ENCODE measurements at regions not wholly inside any gene's neighbourhood (a gene's known extent, or its start where the extent isn't known, plus 50 kb on each side); places are given as distances from the start of the nearest gene placed in this dataset.

DNA sequence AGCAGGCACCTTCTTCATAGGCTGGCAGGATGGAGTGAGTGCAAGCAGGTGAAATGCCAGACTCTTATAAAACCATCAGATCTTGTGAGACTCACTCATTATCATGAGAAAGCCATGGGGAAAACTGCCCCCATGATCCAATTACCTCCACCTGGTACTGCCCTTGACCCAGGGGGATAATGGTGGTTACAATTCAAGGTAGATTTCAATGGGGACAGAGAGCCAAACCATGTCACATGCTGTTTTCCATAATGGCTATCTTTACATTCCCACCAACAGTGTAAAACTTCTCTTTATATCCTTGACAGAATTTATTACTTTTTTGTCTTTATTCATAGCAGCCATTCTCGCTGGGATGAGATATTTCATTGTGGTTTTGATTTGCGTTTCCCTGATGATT, 663.0 kb upstream of the AGA start:
- Mint-ChIP-seq H3K36me3 (ENCODE audit: low read depth, unreplicated experiment) (no peaks in the 10 kb centered on the region), H3K9me3 (ENCODE audit: unreplicated experiment) (no peaks in the 10 kb centered on the region), H3K4me1 (ENCODE audit: low read depth, unreplicated experiment) (no peaks in the 10 kb centered on the region), H3K4me3 (ENCODE audit: unreplicated experiment) (no peak overlapping the region), H3K27ac (ENCODE audit: unreplicated experiment) (no peak overlapping the region), H3K27me3 (ENCODE audit: low read depth, unreplicated experiment) (no peaks in the 10 kb centered on the region)
- H3K27me3 ChIP-seq (ENCODE audit: insufficient read depth, low read length): no peaks in the 10 kb centered on the region
- H3K9me3 ChIP-seq (ENCODE audit: insufficient read depth, low read depth, low read length): no peaks in the 10 kb centered on the region
- no peak for TF ChIP-seq EZH2 (IDR thresholded peaks at IDR 0.05; ENCODE audit: insufficient read depth, low read length)
- TF ChIP-seq, protein P1, sequence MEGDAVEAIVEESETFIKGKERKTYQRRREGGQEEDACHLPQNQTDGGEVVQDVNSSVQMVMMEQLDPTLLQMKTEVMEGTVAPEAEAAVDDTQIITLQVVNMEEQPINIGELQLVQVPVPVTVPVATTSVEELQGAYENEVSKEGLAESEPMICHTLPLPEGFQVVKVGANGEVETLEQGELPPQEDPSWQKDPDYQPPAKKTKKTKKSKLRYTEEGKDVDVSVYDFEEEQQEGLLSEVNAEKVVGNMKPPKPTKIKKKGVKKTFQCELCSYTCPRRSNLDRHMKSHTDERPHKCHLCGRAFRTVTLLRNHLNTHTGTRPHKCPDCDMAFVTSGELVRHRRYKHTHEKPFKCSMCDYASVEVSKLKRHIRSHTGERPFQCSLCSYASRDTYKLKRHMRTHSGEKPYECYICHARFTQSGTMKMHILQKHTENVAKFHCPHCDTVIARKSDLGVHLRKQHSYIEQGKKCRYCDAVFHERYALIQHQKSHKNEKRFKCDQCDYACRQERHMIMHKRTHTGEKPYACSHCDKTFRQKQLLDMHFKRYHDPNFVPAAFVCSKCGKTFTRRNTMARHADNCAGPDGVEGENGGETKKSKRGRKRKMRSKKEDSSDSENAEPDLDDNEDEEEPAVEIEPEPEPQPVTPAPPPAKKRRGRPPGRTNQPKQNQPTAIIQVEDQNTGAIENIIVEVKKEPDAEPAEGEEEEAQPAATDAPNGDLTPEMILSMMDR (IDR thresholded peaks at IDR 0.05; ENCODE audit: insufficient read depth, low read depth, low read length): no peak
- no peak overlapping the region for H3K9ac ChIP-seq (ENCODE audit: low read length)
- DNase-seq (ENCODE audit: low read depth) (no peak), FAIRE-seq (no peak)
- no peaks in the 10 kb centered on the region for H3K4me1 ChIP-seq (ENCODE audit: insufficient read depth, low read length)
- no peaks in the 10 kb centered on the region for H3K79me2 ChIP-seq (ENCODE audit: insufficient read depth, low read length)
- H3K27ac ChIP-seq (ENCODE audit: low read depth, low read length): no peak overlapping the region
- no peak overlapping the region for H3K4me2 ChIP-seq (ENCODE audit: low read length)
- no peak overlapping the region for H3K4me3 ChIP-seq (ENCODE audit: insufficient read depth, low read depth, low read length)
- no peak overlapping the region for H2AFZ ChIP-seq (ENCODE audit: low read depth, low read length)
- H4K20me1 ChIP-seq (ENCODE audit: insufficient read depth, low read length): no peaks in the 10 kb centered on the region
- no peaks in the 10 kb centered on the region for H3K36me3 ChIP-seq (ENCODE audit: insufficient read depth, low read length)

DNA sequence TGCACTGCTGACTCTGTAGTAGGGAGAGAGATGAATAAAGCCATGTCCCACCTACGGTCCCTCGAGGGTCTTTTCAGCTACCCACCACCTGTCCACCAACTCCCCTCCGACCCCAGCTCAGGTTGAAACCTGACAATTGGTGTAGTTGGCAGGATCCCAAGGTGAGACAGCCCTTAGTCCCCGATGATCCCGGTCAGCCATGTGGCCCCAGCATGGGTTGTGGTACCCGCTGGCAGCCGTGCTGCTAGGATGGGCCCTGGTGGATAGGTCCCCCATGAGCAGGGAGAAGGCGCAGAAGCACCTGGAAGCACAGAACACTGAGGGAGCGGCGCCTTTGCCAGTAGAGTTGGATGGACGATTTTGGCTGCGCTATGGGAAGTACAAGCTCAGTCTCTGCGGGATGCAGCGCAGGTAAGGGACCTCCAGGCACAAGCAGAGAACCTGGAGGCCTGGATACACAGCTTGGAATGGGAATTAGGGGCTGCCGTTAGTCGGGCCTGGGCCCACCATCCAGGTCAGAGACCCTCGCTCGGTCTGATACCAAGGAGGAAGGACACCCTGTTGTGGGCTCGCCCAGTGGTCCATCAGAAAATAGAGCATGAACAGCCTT, 694.6 kb upstream of the AGA start:
- no peak overlapping the region for H3K4me2 ChIP-seq (ENCODE audit: low read length)
- Mint-ChIP-seq H3K36me3 (ENCODE audit: low read depth, unreplicated experiment) (no peaks in the 10 kb centered on the region), H3K9me3 (ENCODE audit: unreplicated experiment) (peaks cover 4% of the 10 kb centered on the region), H3K4me1 (ENCODE audit: low read depth, unreplicated experiment) (no peaks in the 10 kb centered on the region), H3K27ac (ENCODE audit: unreplicated experiment) (no peak overlapping the region), H3K27me3 (ENCODE audit: low read depth, unreplicated experiment) (no peaks in the 10 kb centered on the region), H3K4me3 (ENCODE audit: unreplicated experiment) (no peak overlapping the region)
- no peaks in the 10 kb centered on the region for H3K4me1 ChIP-seq (ENCODE audit: insufficient read depth, low read length)
- TF ChIP-seq, protein P1 (IDR thresholded peaks at IDR 0.05; ENCODE audit: insufficient read depth, low read depth, low read length): no peak
- no peak for TF ChIP-seq EZH2 (IDR thresholded peaks at IDR 0.05; ENCODE audit: insufficient read depth, low read length)
- FAIRE-seq: no peak
- H3K9me3 ChIP-seq (ENCODE audit: insufficient read depth, low read depth, low read length): peaks cover 7% of the 10 kb centered on the region
- no peaks in the 10 kb centered on the region for H4K20me1 ChIP-seq (ENCODE audit: insufficient read depth, low read length)
- H3K27me3 ChIP-seq (ENCODE audit: insufficient read depth, low read length): no peaks in the 10 kb centered on the region
- H3K36me3 ChIP-seq (ENCODE audit: insufficient read depth, low read length): no peaks in the 10 kb centered on the region
- no peak overlapping the region for H3K4me3 ChIP-seq (ENCODE audit: insufficient read depth, low read depth, low read length)
- H2AFZ ChIP-seq (ENCODE audit: low read depth, low read length): no peak overlapping the region
- H3K9ac ChIP-seq (ENCODE audit: low read length): no peak overlapping the region
- DNase-seq (ENCODE audit: low read depth): no peak
- no peaks in the 10 kb centered on the region for H3K79me2 ChIP-seq (ENCODE audit: insufficient read depth, low read length)
- H3K27ac ChIP-seq (ENCODE audit: low read depth, low read length): no peak overlapping the region

DNA sequence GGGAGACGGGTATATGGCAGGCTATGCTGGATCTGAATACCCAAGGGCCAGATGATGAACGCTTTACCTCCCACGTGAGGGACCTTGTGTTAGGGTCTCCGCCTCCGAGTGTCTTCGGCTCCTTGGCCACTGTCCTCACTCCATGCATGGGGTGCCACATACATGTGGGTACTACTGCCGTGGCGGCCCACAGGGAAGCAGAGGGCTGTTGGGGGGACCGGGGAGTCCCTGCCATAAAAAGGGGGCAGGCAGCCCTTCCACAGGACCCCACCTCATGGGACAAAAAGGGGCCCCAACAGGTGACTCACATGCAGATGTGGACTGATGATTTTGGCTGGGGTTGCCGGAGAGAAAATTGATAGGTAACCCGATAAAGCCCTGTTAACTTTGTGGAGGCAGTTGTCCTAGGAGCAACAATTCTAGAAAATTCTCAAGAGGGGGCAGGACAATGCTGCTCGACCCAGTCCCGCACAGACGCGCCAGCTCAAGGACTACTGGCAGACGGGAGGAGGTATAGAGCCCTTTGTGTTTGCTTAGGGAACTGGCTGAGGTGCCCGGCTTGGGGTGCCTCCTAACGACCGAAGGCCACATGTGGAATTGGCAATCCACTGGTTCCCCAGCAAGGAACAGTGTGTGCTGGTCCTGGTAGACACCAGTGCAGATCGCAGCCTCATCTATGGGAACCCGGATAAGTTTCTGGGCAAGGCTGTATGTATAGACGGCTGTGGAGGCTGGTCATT, 695.7 kb upstream of the AGA start:
- Mint-ChIP-seq H3K36me3 (ENCODE audit: low read depth, unreplicated experiment) (no peaks in the 10 kb centered on the region), H3K4me1 (ENCODE audit: low read depth, unreplicated experiment) (no peaks in the 10 kb centered on the region), H3K27me3 (ENCODE audit: low read depth, unreplicated experiment) (no peaks in the 10 kb centered on the region), H3K4me3 (ENCODE audit: unreplicated experiment) (no peak overlapping the region), H3K27ac (ENCODE audit: unreplicated experiment) (no peak overlapping the region), H3K9me3 (ENCODE audit: unreplicated experiment) (peaks cover 7% of the 10 kb centered on the region)
- H3K4me3 ChIP-seq (ENCODE audit: insufficient read depth, low read depth, low read length): no peak overlapping the region
- H3K9me3 ChIP-seq (ENCODE audit: insufficient read depth, low read depth, low read length): peaks cover 7% of the 10 kb centered on the region
- no peak overlapping the region for H3K9ac ChIP-seq (ENCODE audit: low read length)
- no peaks in the 10 kb centered on the region for H3K4me1 ChIP-seq (ENCODE audit: insufficient read depth, low read length)
- H3K27ac ChIP-seq (ENCODE audit: low read depth, low read length): no peak overlapping the region
- no peak overlapping the region for H3K4me2 ChIP-seq (ENCODE audit: low read length)
- no peaks in the 10 kb centered on the region for H3K36me3 ChIP-seq (ENCODE audit: insufficient read depth, low read length)
- DNase-seq (ENCODE audit: low read depth): no peak
- H3K27me3 ChIP-seq (ENCODE audit: insufficient read depth, low read length): no peaks in the 10 kb centered on the region
- H4K20me1 ChIP-seq (ENCODE audit: insufficient read depth, low read length): no peaks in the 10 kb centered on the region
- no peak for FAIRE-seq
- TF ChIP-seq, protein P1 (IDR thresholded peaks at IDR 0.05; ENCODE audit: insufficient read depth, low read depth, low read length): no peak
- no peak for TF ChIP-seq EZH2 (IDR thresholded peaks at IDR 0.05; ENCODE audit: insufficient read depth, low read length)
- H3K79me2 ChIP-seq (ENCODE audit: insufficient read depth, low read length): no peaks in the 10 kb centered on the region
- no peak overlapping the region for H2AFZ ChIP-seq (ENCODE audit: low read depth, low read length)
